K562 (cell line): ENCODE measurements at regions not wholly inside any gene's neighbourhood (a gene's known extent, or its start where the extent isn't known, plus 50 kb on each side); places are given as distances from the start of the nearest gene placed in this dataset.

ENCODE experiments used
- BRF1 ChIP-seq: IDR thresholded peaks from 3 replicates; pipeline ENCODE4 v1.6.1; 2011; ENCODE audit warnings: borderline replicate concordance, mild to moderate bottlenecking; ENCODE audit not compliant: insufficient read length; ENCODE audit errors: extremely low read depth
- DLX4 ChIP-seq: fragments of 250-450 bp; sonication (Bioruptor Pico); IDR thresholded peaks from 2 replicates; pipeline ENCODE4 v1.6.1; 2021; ENCODE audit warnings: mild to moderate bottlenecking
- E2F3 ChIP-seq: fragments of 250-450 bp; sonication (Bioruptor Pico); IDR thresholded peaks from 2 replicates; pipeline ENCODE4 v1.4.0; 2020; ENCODE audit warnings: mild to moderate bottlenecking
- E2F6 ChIP-seq, 2 experiments: IDR thresholded peaks; 2 replicates each; pipeline ENCODE4 v1.6.1; 2011; ENCODE audit warnings: borderline replicate concordance in 1 of 2, control low read depth in 1 of 2, low read depth in 1 of 2, low read length in 1 of 2, mild to moderate bottlenecking in 1 of 2, mixed read lengths in 1 of 2, moderate library complexity in 1 of 2; ENCODE audit not compliant: insufficient read depth in 1 of 2, insufficient read length in 1 of 2, poor library complexity in 1 of 2, severe bottlenecking in 1 of 2; ENCODE audit errors: extremely low read depth in 1 of 2
- EHMT2 ChIP-seq: fragments of 450-650 bp; IDR thresholded peaks from 2 replicates; pipeline ENCODE4 v1.6.1; 2018; ENCODE audit warnings: antibody characterized with exemption
- ETS2 ChIP-seq: IDR thresholded peaks from 2 replicates; pipeline ENCODE4 v1.6.1; 2016; ENCODE audit warnings: borderline replicate concordance, missing genetic modification characterization, mild to moderate bottlenecking, moderate library complexity, missing compliant biosample characterization; ENCODE audit not compliant: poor library complexity, severe bottlenecking
- FIP1L1 ChIP-seq: fragments of 200-400 bp; formaldehyde crosslinking; IDR thresholded peaks from 2 replicates; pipeline ENCODE4 v1.6.1; 2018; ENCODE audit warnings: mild to moderate bottlenecking, low read depth, low read length; ENCODE audit not compliant: poor library complexity, severe bottlenecking
- IRF2 ChIP-seq: sonication (generic); formaldehyde crosslinking; IDR thresholded peaks from 2 replicates; pipeline ENCODE4 v1.8.1; 2022; ENCODE audit warnings: mild to moderate bottlenecking, missing genetic modification reagents
- KDM2B ChIP-seq: fragments of 250-450 bp; sonication (Bioruptor Pico); IDR thresholded peaks from 2 replicates; pipeline ENCODE4 v1.8.0; 2021; ENCODE audit warnings: mild to moderate bottlenecking, moderate library complexity
- KLF6 ChIP-seq: fragments of 250-450 bp; sonication (Bioruptor Pico); IDR thresholded peaks from 2 replicates; pipeline ENCODE4 v1.4.0; 2020; ENCODE audit warnings: mild to moderate bottlenecking, moderate library complexity, borderline replicate concordance
- MECOM ChIP-seq: fragments of 250-450 bp; sonication (Bioruptor Pico); IDR thresholded peaks from 2 replicates; pipeline ENCODE4 v1.8.0; 2022; ENCODE audit warnings: inconsistent platforms
- UBTF ChIP-seq, 2 experiments: IDR thresholded peaks; 2 replicates each; pipeline ENCODE4 v1.6.1; 2012; ENCODE audit warnings: improper control_type of control experiment in 2 of 2, low read depth in 2 of 2, low read length in 2 of 2, borderline replicate concordance in 1 of 2
- ZBTB9 ChIP-seq: fragments of 450-650 bp; formaldehyde crosslinking; IDR thresholded peaks from 2 replicates; pipeline ENCODE4 v1.4.0; 2020; ENCODE audit warnings: mild to moderate bottlenecking, moderate library complexity
- TF ChIP-seq, protein P1 (sequence below): IDR thresholded peaks from 2 replicates; pipeline ENCODE4 v1.6.1; 2016; ENCODE audit warnings: missing genetic modification characterization, missing compliant biosample characterization
- TF ChIP-seq, protein P2 (sequence below): fragments of 250-450 bp; sonication (Bioruptor Pico); IDR thresholded peaks from 2 replicates; pipeline ENCODE4 v1.5.0; 2020; ENCODE audit warnings: mild to moderate bottlenecking
- TF ChIP-seq, protein P3 (sequence below): fragments of 250-450 bp; sonication (Bioruptor Pico); IDR thresholded peaks from 2 replicates; pipeline ENCODE4 v1.4.0; 2020

DNA sequence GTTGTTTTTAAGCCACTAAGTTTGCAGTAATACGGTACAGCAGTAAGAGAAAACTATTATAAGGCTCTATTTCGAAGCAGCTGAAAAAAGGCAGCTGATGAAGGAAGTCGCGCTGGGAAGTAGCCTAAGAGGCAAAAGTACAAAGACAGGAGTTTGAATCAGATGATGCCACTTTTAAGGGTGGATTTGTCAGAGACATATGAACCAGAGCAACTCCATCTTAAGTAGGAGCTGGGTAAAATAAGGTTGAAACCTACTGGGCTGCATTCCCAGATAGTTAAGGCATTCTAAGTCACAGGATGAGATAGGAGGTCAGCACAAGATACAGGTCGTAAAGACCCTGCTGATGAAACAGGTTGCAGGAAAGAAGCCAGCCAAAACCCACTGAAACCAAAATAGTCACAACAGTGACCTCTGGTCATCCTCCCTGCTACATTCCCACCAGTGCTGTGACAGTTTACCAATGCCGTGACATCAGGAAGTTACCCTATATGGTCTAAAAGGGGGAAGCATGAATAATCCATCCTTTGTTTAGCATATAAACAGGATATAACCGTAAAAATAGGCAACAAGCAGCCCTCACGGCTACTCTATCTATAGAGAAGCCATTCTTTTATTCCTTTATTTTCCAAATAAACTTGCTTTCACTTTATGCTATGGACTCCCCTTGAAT, 91.8 kb upstream of the PRSS3 start (continued):
- TF ChIP-seq ETS2 (tag) (no peak), MECOM (CRISPR knock-in tag) (0 out of 2 replicates have a peak, but pooled peaks have one; percentile 49), E2F3 (CRISPR knock-in tag) (no peak), EHMT2 (no peak), IRF2 (CRISPR knock-in tag) (no peak), UBTF (IDR thresholded peaks at IDR 0.05; ENCODE audit: borderline replicate concordance in 1 of 2, low read depth in 2 of 2, low read length in 2 of 2) (no peak), DLX4 (CRISPR knock-in tag) (no peak), KLF6 (peak; percentile 90; the same call in 1 of the 2 replicates), KDM2B (CRISPR knock-in tag) (no peak), E2F6 (IDR thresholded peaks at IDR 0.05; ENCODE audit: borderline replicate concordance in 1 of 2, extremely low read depth in 1 of 2, insufficient read depth in 1 of 2, insufficient read length in 1 of 2, low read depth in 1 of 2, low read length in 1 of 2, poor library complexity in 1 of 2, severe bottlenecking in 1 of 2) (no peak), ZBTB9 (CRISPR knock-in tag) (peak; percentile 88), FIP1L1 (no peak), BRF1 (no peak)
- TF ChIP-seq, protein P1, sequence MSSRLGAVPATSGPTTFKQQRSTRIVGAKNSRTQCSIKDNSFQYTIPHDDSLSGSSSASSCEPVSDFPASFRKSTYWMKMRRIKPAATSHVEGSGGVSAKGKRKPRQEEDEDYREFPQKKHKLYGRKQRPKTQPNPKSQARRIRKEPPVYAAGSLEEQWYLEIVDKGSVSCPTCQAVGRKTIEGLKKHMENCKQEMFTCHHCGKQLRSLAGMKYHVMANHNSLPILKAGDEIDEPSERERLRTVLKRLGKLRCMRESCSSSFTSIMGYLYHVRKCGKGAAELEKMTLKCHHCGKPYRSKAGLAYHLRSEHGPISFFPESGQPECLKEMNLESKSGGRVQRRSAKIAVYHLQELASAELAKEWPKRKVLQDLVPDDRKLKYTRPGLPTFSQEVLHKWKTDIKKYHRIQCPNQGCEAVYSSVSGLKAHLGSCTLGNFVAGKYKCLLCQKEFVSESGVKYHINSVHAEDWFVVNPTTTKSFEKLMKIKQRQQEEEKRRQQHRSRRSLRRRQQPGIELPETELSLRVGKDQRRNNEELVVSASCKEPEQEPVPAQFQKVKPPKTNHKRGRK (tag), result no peak
- TF ChIP-seq, protein P2, sequence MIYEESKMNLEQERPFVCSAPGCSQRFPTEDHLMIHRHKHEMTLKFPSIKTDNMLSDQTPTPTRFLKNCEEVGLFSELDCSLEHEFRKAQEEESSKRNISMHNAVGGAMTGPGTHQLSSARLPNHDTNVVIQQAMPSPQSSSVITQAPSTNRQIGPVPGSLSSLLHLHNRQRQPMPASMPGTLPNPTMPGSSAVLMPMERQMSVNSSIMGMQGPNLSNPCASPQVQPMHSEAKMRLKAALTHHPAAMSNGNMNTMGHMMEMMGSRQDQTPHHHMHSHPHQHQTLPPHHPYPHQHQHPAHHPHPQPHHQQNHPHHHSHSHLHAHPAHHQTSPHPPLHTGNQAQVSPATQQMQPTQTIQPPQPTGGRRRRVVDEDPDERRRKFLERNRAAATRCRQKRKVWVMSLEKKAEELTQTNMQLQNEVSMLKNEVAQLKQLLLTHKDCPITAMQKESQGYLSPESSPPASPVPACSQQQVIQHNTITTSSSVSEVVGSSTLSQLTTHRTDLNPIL (CRISPR knock-in tag), result peak; percentile 65; the same call in 1 of the 2 replicates
- TF ChIP-seq, protein P3, sequence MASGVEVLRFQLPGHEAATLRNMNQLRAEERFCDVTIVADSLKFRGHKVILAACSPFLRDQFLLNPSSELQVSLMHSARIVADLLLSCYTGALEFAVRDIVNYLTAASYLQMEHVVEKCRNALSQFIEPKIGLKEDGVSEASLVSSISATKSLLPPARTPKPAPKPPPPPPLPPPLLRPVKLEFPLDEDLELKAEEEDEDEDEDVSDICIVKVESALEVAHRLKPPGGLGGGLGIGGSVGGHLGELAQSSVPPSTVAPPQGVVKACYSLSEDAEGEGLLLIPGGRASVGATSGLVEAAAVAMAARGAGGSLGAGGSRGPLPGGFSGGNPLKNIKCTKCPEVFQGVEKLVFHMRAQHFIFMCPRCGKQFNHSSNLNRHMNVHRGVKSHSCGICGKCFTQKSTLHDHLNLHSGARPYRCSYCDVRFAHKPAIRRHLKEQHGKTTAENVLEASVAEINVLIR, result 0 out of 2 replicates have a peak, but pooled peaks have one; percentile 15
